ENCODE measurements at regions not wholly inside any gene's neighbourhood (a gene's known extent, or its start where the extent isn't known, plus 50 kb on each side); places are given as distances from the start of the nearest gene placed in this dataset.

DNA sequence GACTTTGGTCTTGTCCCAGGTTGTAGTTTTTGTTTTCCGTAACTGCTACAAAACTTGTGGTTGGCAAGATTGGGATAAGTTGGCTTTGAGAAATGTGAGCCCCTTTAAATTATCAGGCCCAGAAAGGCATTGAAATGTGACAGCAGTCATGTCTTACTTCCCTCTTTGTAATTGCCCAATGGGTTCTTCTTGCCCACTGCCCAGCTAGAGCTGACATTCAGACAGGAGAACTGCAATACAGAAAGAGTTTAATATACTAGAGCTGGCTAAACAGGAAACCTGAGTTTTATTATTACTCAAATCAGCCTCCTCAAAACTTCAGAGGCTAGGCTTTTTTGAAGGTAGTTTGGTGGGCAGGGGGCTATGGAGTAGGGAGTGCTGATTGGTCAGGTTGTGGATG is 288.3 kb downstream of the ZNF674 start:
- TF ChIP-seq CTCF (IDR thresholded peaks at IDR 0.05) (no peak), POLR2A (IDR thresholded peaks at IDR 0.05) (no peak)
